HT1080 (cell line): ENCODE measurements at regions not wholly inside any gene's neighbourhood (a gene's known extent, or its start where the extent isn't known, plus 50 kb on each side); places are given as distances from the start of the nearest gene placed in this dataset.

ENCODE experiments used
- DNase-seq: peaks from one replicate; pipeline ENCODE4 v3.0.0-alpha.2; 2015; ENCODE audit warnings: low read depth

GRCh38 chrY:7465185-7465621, 553.7 kb upstream of the AMELY start:
- DNase-seq, result peak; percentile 95

- peak; percentile 62 for DNase-seq
These were observed 553.2 kb upstream of the AMELY start for GRCh38 chrY:7464742-7465141.

GRCh38 chrY:7463711-7464110, 552.2 kb upstream of the AMELY start:
- DNase-seq, result no peak

GRCh38 chrY:7463196-7463595, 551.6 kb upstream of the AMELY start:
- no peak for DNase-seq

GRCh38 chrY:7462657-7463056, 551.1 kb upstream of the AMELY start:
- DNase-seq, result no peak

- peak; percentile 90 for DNase-seq
These were observed 550.4 kb upstream of the AMELY start for GRCh38 chrY:7461873-7462525.

- no peak for DNase-seq
These were observed 548.2 kb upstream of the AMELY start for GRCh38 chrY:7459802-7460201.

GRCh38 chrY:7458301-7459078, 546.9 kb upstream of the AMELY start:
- peak; percentile 80 for DNase-seq

- peak; percentile 89 for DNase-seq
These were observed 545.9 kb upstream of the AMELY start for GRCh38 chrY:7457286-7458015.

GRCh38 chrY:7455626-7456025, 544.1 kb upstream of the AMELY start:
- DNase-seq, result peak; percentile 71

- DNase-seq, result no peak
These were observed 541.8 kb upstream of the AMELY start for GRCh38 chrY:7453336-7453735.

- DNase-seq, result no peak
These were observed 540.7 kb upstream of the AMELY start for GRCh38 chrY:7452246-7452645.

GRCh38 chrY:7449860-7450259, 538.3 kb upstream of the AMELY start:
- DNase-seq, result no peak

GRCh38 chrY:7448687-7449086, 537.1 kb upstream of the AMELY start:
- no peak for DNase-seq

- DNase-seq, result peak; percentile 78
These were observed 536.4 kb upstream of the AMELY start for GRCh38 chrY:7447881-7448516.

GRCh38 chrY:7444141-7444540, 532.6 kb upstream of the AMELY start:
- DNase-seq, result no peak

- no peak for DNase-seq
These were observed 529.4 kb upstream of the AMELY start for GRCh38 chrY:7440796-7441530.

GRCh38 chrY:7437086-7437485, 525.5 kb upstream of the AMELY start:
- no peak for DNase-seq

- DNase-seq, result peak; percentile 93
These were observed 522.6 kb upstream of the AMELY start for GRCh38 chrY:7433817-7434809.

- no peak for DNase-seq
These were observed 507.6 kb upstream of the AMELY start for GRCh38 chrY:7419165-7419564.
